NB4 (cell line): ENCODE measurements at regions not wholly inside any gene's neighbourhood (a gene's known extent, or its start where the extent isn't known, plus 50 kb on each side); places are given as distances from the start of the nearest gene placed in this dataset.
A peak's percentile ranks its signal among the peaks of the same experiment; 100 is the strongest.

Experiments
- DNase-seq: peaks from one replicate; pipeline ENCODE4 v3.0.0; 2010; ENCODE audit warnings: low read depth
- H3K4me3 ChIP-seq: one replicate; pipeline ENCODE4 v1.5.1; 2011; ENCODE audit warnings: mild to moderate bottlenecking, low read depth, low read length, moderate library complexity
- CTCF ChIP-seq: IDR thresholded peaks from one replicate; pipeline ENCODE4 v1.5.1; 2012; ENCODE audit warnings: low read depth, low read length
- MYC ChIP-seq: IDR thresholded peaks from 2 replicates; pipeline ENCODE4 v1.6.1; 2011; ENCODE audit warnings: low read depth, low read length
- POLR2A ChIP-seq: IDR thresholded peaks from 2 replicates; pipeline ENCODE4 v1.6.1; 2011; ENCODE audit warnings: mild to moderate bottlenecking; ENCODE audit not compliant: insufficient read length; ENCODE audit errors: extremely low read depth
- TF ChIP-seq, protein P1 (sequence below): IDR thresholded peaks from 2 replicates; pipeline ENCODE4 v1.6.1; 2011; ENCODE audit warnings: low read depth, low read length

- H3K4me3 ChIP-seq, result no peak overlapping the region
- TF ChIP-seq MYC, result no peak
- TF ChIP-seq, protein P1, sequence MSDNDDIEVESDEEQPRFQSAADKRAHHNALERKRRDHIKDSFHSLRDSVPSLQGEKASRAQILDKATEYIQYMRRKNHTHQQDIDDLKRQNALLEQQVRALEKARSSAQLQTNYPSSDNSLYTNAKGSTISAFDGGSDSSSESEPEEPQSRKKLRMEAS, result no peak
- TF ChIP-seq CTCF, result no peak
- no peak for DNase-seq
Measured at GRCh38 chr2:172351586-172351985, 75.8 kb upstream of the ITGA6 start.

DNA sequence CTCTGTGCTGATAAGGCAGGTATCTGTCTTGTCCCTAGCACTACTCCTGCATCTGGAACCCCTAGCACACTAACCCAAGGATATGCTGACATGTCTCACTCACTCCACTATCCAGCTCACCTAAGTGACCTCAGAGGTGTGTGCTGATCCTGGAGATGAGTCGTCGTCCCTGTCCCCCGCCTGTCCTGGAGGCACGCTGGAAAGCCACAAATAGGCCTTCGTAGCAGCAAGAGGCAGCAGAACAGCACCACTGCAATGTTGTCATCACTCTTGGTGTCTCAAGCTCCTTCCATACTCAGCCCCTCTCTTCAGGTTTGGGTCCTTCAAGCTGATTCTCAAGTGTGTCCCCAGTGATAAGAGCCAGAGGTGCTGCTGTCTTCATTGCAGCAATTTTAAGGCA lies 73.0 kb upstream of the ITGA6 start:
- DNase-seq, result no peak
- TF ChIP-seq CTCF (no peak), POLR2A (no peak), MYC (no peak)
- TF ChIP-seq, protein P1, result no peak
- H3K4me3 ChIP-seq, result no peak overlapping the region

GRCh38 chr2:172357442-172357841 lies 69.9 kb upstream of the ITGA6 start:
- peak; percentile 25 for DNase-seq
- no peak overlapping the region for H3K4me3 ChIP-seq
- TF ChIP-seq, protein P1, result no peak
- TF ChIP-seq CTCF (no peak), POLR2A (no peak), MYC (no peak)

DNA sequence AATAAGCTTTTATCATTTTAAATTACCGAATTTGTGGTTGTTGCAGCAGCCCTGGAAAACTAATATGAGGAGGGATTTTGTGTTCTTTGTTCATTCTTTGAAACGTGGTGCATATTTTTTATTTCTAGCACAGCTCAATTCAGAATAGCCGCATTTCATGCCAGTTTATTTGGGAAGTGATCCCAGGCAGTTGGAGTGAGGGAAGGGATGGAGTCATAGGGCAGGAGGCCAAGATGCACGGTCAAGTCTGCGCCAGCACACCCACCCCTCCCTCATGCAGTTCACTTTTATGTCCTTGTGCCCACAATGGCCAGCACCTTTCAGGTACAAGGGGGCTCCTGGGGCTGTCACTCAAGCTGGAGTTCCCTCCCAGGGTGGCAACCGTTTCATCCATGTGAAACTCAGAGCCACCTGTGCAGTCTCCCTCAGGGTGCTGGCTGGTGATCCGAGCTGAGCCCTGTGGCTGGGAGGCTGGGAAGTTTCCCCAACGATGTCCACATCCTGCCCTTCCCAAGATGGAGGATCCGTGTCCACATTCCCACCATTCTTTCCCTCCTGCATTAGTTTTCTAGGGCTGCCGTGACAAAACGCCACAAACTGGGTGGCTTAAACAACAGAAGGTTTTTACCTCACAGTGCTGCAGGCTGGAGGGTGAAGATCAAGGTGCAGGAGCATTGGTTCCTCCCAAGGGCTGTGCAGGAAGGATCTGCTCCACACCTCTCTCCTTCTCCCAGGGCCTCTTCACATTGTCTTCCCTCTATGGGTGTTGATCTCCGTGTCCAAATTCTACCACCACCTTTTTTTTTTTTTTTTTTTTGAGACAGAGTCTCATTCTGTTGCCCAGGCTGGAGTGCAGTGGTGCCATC lies 68.5 kb upstream of the ITGA6 start:
- no peak overlapping the region for H3K4me3 ChIP-seq
- DNase-seq, result no peak

DNA sequence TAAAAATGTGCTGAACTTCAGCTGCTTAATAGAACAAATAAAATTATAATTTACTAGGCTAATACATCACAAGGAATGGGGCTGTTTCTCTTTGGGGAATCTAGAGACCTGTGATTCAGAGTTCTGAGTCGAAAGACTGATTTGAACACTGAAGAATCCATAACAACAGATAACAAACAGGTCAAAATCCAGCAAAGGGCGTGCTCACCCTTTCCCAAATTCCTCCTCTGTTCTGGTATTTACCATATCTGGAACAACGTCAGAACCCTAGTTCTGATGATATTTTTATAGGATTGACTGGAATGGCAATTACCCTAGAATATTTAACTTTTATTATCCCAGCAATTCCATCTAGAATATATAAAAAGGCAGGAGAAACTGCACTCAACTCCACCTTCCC lies 66.0 kb upstream of the ITGA6 start:
- TF ChIP-seq POLR2A (no peak), MYC (no peak), CTCF (no peak)
- TF ChIP-seq, protein P1, result no peak
- no peak for DNase-seq
- H3K4me3 ChIP-seq, result no peak overlapping the region

More for the DNA sequence above, 68.5 kb upstream of the ITGA6 start:
- TF ChIP-seq, protein P1, result no peak
- TF ChIP-seq MYC (no peak), CTCF (no peak), POLR2A (no peak)
